ENCODE measurements at regions not wholly inside any gene's neighbourhood (a gene's known extent, or its start where the extent isn't known, plus 50 kb on each side); places are given as distances from the start of the nearest gene placed in this dataset.

GRCh38 chr10:128921389-128922022 is 545.5 kb upstream of the MGMT start:
- Histone ChIP-seq H3K4me1 (ENCODE audit: insufficient read depth, low read length) (no peaks in the 10 kb centered on the region), H3K4me3 (ENCODE audit: low read length in 2 of 2) (no peak overlapping the region), H3K9me3 (ENCODE audit: control insufficient read depth in 1 of 2, low read length in 2 of 2) (no peaks in the 10 kb centered on the region), H3K36me3 (ENCODE audit: insufficient read depth, low read length) (no peaks in the 10 kb centered on the region), H3K27ac (ENCODE audit: low read depth, low read length) (no peak overlapping the region), H3K27me3 (ENCODE audit: insufficient read depth, low read length) (no peaks in the 10 kb centered on the region)
- ChIA-PET POLR2A (ENCODE audit: partially characterized antibody) (no interaction called here), CTCF (ENCODE audit: partially characterized antibody) (no interaction called here)
- Mint-ChIP-seq H3K27ac (no peak overlapping the region), H3K4me3 (no peak overlapping the region), H3K27me3 (peaks cover 0 to 7% of the 10 kb centered on the region in 2 donors), H3K9me3 (peaks cover 0 to 13% (median 4%) of the 10 kb centered on the region in 8 donors), H3K36me3 (no peaks in the 10 kb centered on the region), H3K4me1 (no peaks in the 10 kb centered on the region)
- DNase-seq, result no peak
- intact Hi-C loops (cut with micrococcal nuclease), result no loop called here

DNA sequence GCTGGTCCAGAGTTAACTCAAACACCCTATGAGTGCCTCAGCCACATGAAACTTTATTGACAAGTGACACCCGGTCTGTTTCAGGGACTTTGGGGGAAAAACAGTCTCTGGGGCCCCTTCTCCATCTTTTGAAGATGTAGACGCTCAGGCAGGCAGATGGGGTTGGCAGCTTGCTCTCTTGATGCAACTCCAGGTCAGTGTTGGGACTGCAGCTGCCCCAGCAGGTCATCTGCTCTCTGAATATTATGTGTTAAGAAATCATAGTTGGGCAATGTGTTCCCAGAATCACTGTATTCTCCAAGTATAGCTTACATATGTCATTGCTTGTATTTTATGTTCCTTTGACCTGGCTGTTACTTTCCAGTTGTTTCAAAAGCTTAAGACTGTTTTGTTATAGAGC is 544.9 kb upstream of the MGMT start:
- Mint-ChIP-seq H3K27ac (no peak overlapping the region), H3K9me3 (peaks cover 0 to 13% (median 4%) of the 10 kb centered on the region in 8 donors), H3K27me3 (peaks cover 0 to 5% of the 10 kb centered on the region in 2 donors), H3K4me1 (no peaks in the 10 kb centered on the region), H3K4me3 (no peak overlapping the region), H3K36me3 (no peaks in the 10 kb centered on the region)
- CTCF ChIA-PET (ENCODE audit: partially characterized antibody), result no interaction called here
- Histone ChIP-seq H3K27ac (ENCODE audit: low read depth, low read length) (no peak overlapping the region), H3K4me3 (ENCODE audit: low read length in 2 of 2) (no peak overlapping the region), H3K36me3 (ENCODE audit: insufficient read depth, low read length) (no peaks in the 10 kb centered on the region), H3K4me1 (ENCODE audit: insufficient read depth, low read length) (no peaks in the 10 kb centered on the region), H3K9me3 (ENCODE audit: control insufficient read depth in 1 of 2, low read length in 2 of 2) (no peaks in the 10 kb centered on the region), H3K27me3 (ENCODE audit: insufficient read depth, low read length) (no peaks in the 10 kb centered on the region)
- intact Hi-C loops (cut with micrococcal nuclease), result no loop called here
- POLR2A ChIA-PET (ENCODE audit: partially characterized antibody), result no interaction called here
- DNase-seq, result no peak

GRCh38 chr10:128922619-128923196 is 544.3 kb upstream of the MGMT start:
- Histone ChIP-seq H3K9me3 (ENCODE audit: control insufficient read depth in 1 of 2, low read length in 2 of 2) (no peaks in the 10 kb centered on the region), H3K36me3 (ENCODE audit: insufficient read depth, low read length) (no peaks in the 10 kb centered on the region), H3K27me3 (ENCODE audit: insufficient read depth, low read length) (no peaks in the 10 kb centered on the region), H3K4me3 (ENCODE audit: low read length in 2 of 2) (no peak overlapping the region), H3K4me1 (ENCODE audit: insufficient read depth, low read length) (no peaks in the 10 kb centered on the region), H3K27ac (ENCODE audit: low read depth, low read length) (no peak overlapping the region)
- DNase-seq, result no peak
- H3K36me3 Mint-ChIP-seq, result no peaks in the 10 kb centered on the region
- H3K4me1 Mint-ChIP-seq, result no peaks in the 10 kb centered on the region
- H3K27ac Mint-ChIP-seq, result no peak overlapping the region
- ChIA-PET POLR2A (ENCODE audit: partially characterized antibody) (no interaction called here), CTCF (ENCODE audit: partially characterized antibody) (no interaction called here)
- peaks cover 0 to 13% (median 4%) of the 10 kb centered on the region in 8 donors for H3K9me3 Mint-ChIP-seq
- H3K4me3 Mint-ChIP-seq, result no peak overlapping the region
- peaks cover 0 to 5% of the 10 kb centered on the region in 2 donors for H3K27me3 Mint-ChIP-seq
- intact Hi-C loops (cut with micrococcal nuclease), result no loop called here

DNA sequence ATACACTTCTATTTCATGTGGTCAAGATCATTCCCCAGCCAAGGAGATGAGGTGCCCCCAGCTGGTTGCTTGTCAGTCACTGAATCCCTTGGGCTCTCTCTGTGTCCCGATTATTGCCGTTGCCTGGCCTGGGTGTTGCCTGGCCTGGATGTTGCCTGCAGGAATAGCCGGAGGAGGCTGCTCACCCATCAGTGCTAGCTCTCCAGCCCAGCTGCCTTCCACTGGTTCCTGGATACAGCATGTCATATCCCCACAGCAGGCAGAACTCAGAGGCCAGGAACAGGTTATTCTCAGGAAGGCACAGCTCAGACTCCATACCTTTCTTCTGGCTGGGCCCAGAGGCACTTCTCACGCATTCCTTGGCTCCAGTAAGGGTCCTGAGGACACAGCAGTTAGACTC is 542.1 kb upstream of the MGMT start:
- POLR2A ChIA-PET (ENCODE audit: partially characterized antibody), result no interaction called here
- H3K27ac ChIP-seq (ENCODE audit: low read depth, low read length), result no peak overlapping the region
- no peaks in the 10 kb centered on the region for H3K9me3 ChIP-seq (ENCODE audit: control insufficient read depth in 1 of 2, low read length in 2 of 2)
- no peaks in the 10 kb centered on the region for H3K36me3 ChIP-seq (ENCODE audit: insufficient read depth, low read length)
- Mint-ChIP-seq H3K4me3 (no peak overlapping the region), H3K27ac (no peak overlapping the region), H3K36me3 (no peaks in the 10 kb centered on the region), H3K27me3 (peaks cover 1 to 3% of the 10 kb centered on the region in 2 donors), H3K4me1 (no peaks in the 10 kb centered on the region), H3K9me3 (peaks cover 2 to 13% (median 5%) of the 10 kb centered on the region in 8 donors)
- no peaks in the 10 kb centered on the region for H3K4me1 ChIP-seq (ENCODE audit: insufficient read depth, low read length)
- H3K4me3 ChIP-seq (ENCODE audit: low read length in 2 of 2), result no peak overlapping the region
- CTCF ChIA-PET (ENCODE audit: partially characterized antibody), result no interaction called here
- intact Hi-C loops (cut with micrococcal nuclease), result no loop called here
- no peak for DNase-seq
- no peaks in the 10 kb centered on the region for H3K27me3 ChIP-seq (ENCODE audit: insufficient read depth, low read length)

- Mint-ChIP-seq H3K27me3 (peaks cover 1 to 3% of the 10 kb centered on the region in 2 donors), H3K4me3 (no peak overlapping the region), H3K9me3 (peaks cover 2 to 13% (median 5%) of the 10 kb centered on the region in 8 donors), H3K27ac (no peak overlapping the region), H3K4me1 (no peaks in the 10 kb centered on the region), H3K36me3 (no peaks in the 10 kb centered on the region)
- H3K4me3 ChIP-seq (ENCODE audit: low read length in 2 of 2), result no peak overlapping the region
- CTCF ChIA-PET (ENCODE audit: partially characterized antibody), result interaction anchor here (1.7 kb wide), 1 partner anchor 13 kb away, joined by 4 read pairs; no protein-coding TSS in a partner anchor
- POLR2A ChIA-PET (ENCODE audit: partially characterized antibody), result no interaction called here
- intact Hi-C loops (cut with micrococcal nuclease), result no loop called here
- no peaks in the 10 kb centered on the region for H3K4me1 ChIP-seq (ENCODE audit: insufficient read depth, low read length)
- no peak overlapping the region for H3K27ac ChIP-seq (ENCODE audit: low read depth, low read length)
- DNase-seq, result no peak
- H3K27me3 ChIP-seq (ENCODE audit: insufficient read depth, low read length), result no peaks in the 10 kb centered on the region
- H3K36me3 ChIP-seq (ENCODE audit: insufficient read depth, low read length), result no peaks in the 10 kb centered on the region
- no peaks in the 10 kb centered on the region for H3K9me3 ChIP-seq (ENCODE audit: control insufficient read depth in 1 of 2, low read length in 2 of 2)
Observed at GRCh38 chr10:128926711-128927110, 540.3 kb upstream of the MGMT start.

DNA sequence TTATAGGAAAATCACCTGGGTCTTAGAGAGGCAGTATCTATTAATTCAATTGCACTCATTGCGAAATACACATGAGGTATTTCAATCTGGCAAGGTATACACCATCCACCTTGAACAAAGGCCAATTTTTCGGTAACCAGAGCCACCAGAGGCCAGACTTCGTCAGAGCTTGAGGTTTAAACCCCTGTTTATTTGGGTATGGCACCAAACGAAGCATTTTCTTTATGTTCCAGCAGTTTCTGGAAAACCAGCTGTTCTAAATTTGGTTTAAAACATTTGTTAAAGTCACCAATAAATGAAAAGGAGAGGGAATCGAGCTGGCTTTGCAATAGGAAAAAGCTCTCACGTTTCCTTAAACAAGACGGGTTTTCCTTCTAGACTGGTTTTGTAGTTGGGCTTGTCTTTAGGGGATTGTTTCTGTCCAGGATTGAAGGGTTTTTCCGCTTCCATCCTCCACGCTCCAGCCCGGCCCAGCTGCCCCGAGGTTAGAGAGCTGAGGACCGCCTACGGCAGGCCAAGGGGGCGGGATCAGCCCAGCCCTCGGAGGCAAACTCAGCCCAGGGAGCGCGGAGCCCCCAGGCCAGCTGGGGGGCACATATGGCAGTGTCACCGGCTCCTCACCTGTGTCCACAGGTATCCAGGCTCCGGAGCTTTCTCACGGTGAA is 539.4 kb upstream of the MGMT start:
- Mint-ChIP-seq H3K9me3 (peaks cover 2 to 13% (median 5%) of the 10 kb centered on the region in 8 donors), H3K4me3 (no peak overlapping the region), H3K27me3 (peaks cover 1 to 3% of the 10 kb centered on the region in 2 donors), H3K27ac (no peak overlapping the region), H3K4me1 (no peaks in the 10 kb centered on the region), H3K36me3 (no peaks in the 10 kb centered on the region)
- ChIA-PET CTCF (ENCODE audit: partially characterized antibody) (interaction anchor here (1.7 kb wide), 1 partner anchor 12 kb away, joined by 4 read pairs; no protein-coding TSS in a partner anchor), POLR2A (ENCODE audit: partially characterized antibody) (no interaction called here)
- H3K4me3 ChIP-seq (ENCODE audit: low read length in 2 of 2), result no peak overlapping the region
- no peaks in the 10 kb centered on the region for H3K27me3 ChIP-seq (ENCODE audit: insufficient read depth, low read length)
- no peak overlapping the region for H3K27ac ChIP-seq (ENCODE audit: low read depth, low read length)
- no peak for DNase-seq
- H3K4me1 ChIP-seq (ENCODE audit: insufficient read depth, low read length), result no peaks in the 10 kb centered on the region
- no peaks in the 10 kb centered on the region for H3K9me3 ChIP-seq (ENCODE audit: control insufficient read depth in 1 of 2, low read length in 2 of 2)
- H3K36me3 ChIP-seq (ENCODE audit: insufficient read depth, low read length), result no peaks in the 10 kb centered on the region
- intact Hi-C loops (cut with micrococcal nuclease), result no loop called here

DNA sequence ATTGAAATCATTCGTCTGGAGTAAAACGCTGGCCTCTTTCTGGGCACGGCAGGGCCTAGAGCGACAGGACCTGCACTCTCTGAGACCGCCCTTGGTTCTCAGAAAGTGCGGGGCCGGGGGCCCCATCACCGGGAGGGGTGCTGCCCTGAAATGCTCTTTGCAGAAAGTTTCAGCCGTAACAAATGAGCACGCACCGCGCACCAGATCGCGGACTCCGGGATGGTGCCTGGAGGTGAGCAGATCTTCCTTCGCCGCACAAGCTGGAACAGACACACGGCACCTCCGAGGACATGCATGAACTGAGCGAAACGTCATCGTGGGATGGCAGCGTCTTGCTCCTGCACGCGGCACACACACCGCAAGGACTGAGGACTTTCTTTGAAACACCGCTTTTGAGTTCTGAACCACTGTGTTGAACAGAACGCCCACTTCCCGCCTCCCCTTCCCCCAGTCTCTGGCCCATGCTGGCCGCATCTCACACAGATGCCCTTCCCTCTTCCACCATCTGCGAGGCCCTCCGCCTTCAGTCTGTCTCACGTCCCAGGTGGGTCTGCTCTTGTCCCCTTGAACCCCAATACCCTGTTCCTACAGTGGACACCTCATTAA is 538.7 kb upstream of the MGMT start:
- no peak for DNase-seq
- CTCF ChIA-PET (ENCODE audit: partially characterized antibody), result no interaction called here
- no peaks in the 10 kb centered on the region for H3K36me3 Mint-ChIP-seq
- Histone ChIP-seq H3K27ac (ENCODE audit: low read depth, low read length) (no peak overlapping the region), H3K4me1 (ENCODE audit: insufficient read depth, low read length) (no peaks in the 10 kb centered on the region), H3K9me3 (ENCODE audit: control insufficient read depth in 1 of 2, low read length in 2 of 2) (no peaks in the 10 kb centered on the region), H3K36me3 (ENCODE audit: insufficient read depth, low read length) (no peaks in the 10 kb centered on the region), H3K27me3 (ENCODE audit: insufficient read depth, low read length) (no peaks in the 10 kb centered on the region), H3K4me3 (ENCODE audit: low read length in 2 of 2) (no peak overlapping the region)
- H3K27ac Mint-ChIP-seq, result no peak overlapping the region
- H3K9me3 Mint-ChIP-seq, result peaks cover 2 to 13% (median 5%) of the 10 kb centered on the region in 8 donors
- POLR2A ChIA-PET (ENCODE audit: partially characterized antibody), result no interaction called here
- H3K27me3 Mint-ChIP-seq, result peaks cover 1 to 3% of the 10 kb centered on the region in 2 donors
- intact Hi-C loops (cut with micrococcal nuclease), result no loop called here
- no peaks in the 10 kb centered on the region for H3K4me1 Mint-ChIP-seq
- no peak overlapping the region for H3K4me3 Mint-ChIP-seq

Data from CD4-positive, alpha-beta memory T cell (primary cell).